CD4-positive, alpha-beta T cell treated with Interferon alpha-2 for 1 hour (primary cell): ENCODE measurements at regions not wholly inside any gene's neighbourhood (a gene's known extent, or its start where the extent isn't known, plus 50 kb on each side); places are given as distances from the start of the nearest gene placed in this dataset.
"Not testable (repeated sequence)": the region's sequence is repeated elsewhere in the genome, so short reads cannot be mapped to it uniquely, and the experiment has no call there.

ENCODE experiments used
- DNase-seq, 2 donors: peaks; one replicate each; pipeline ENCODE4 v3.0.0-alpha.2; 2020 to 2022

DNA sequence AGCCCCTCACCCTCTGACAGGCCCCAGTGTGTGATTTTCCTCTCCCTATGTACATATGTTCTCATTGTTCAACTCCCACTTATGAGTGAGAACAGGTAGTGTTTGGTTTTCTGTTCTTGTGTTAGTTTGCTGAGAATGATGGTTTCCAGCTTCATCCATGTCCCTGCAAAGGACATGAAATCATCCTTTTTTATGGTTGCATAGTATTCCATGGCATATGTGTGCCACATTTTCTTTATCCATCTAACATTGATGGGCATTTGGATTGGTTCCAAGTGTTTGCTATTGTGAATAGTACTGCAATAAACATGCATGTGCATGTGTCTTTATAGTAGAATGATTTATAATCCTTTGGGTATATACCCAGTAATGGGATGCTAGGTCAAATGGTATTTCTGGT lies 223.7 kb upstream of the VLDLR start:
- not testable (repeated sequence) for DNase-seq

DNA sequence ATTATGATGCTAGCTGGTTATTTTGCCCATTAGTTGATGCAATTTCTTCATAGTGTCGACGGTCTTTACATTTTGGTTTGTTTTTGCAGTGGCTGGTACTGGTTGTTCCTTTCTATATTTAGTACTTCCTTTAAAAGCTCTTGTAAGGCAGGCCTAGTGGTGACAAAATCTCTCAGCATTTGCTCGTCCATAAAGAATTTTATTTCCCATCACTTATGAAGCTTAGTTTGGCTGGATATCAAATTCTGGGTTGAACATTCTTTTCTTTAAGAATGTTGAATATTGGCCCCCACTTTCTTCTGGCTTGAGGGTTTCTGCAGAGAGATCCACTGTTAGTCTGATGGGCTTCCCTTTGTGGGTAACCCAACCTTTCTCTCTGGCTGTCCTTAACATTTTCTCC lies 219.8 kb upstream of the VLDLR start:
- DNase-seq, result not testable (repeated sequence)

DNA sequence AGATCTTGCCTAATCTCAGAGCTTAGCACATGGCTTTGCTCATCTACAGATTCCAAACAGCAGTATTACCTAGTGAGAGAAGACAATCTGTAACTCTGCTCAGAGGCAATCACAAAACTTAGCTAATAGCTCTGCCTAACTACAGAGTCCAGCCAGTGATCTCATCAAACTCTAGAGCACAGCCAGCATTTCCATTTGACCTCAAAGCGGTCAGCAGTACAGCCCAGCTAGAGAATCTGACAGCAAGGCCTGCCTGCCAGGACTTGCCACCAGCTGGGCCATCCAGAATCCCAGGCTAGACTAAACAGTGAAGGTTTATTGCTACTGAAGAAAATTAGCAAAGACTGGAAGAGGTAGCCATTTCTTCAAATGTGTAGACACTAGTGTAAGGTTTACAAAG lies 217.9 kb upstream of the VLDLR start:
- DNase-seq, result no peak

DNA sequence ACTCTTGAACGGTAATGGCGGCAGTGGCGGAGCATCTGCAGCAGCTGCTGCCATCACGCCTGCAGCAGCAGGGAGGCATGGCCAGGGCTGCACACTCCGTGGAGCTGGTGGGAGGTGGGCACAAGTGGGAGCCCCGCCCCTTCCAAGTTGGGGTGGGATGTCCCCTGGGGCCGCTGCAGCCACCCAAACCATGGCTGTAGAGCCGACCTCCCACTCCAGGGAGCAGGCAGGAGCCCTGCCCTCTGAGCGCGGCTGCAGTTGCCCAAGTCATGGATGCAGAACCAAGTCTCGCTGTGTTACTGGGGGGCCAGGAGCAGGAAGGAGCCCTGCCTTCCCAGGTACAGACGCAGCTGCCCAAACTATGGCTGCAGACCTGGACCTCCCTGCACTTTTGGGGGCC lies 215.3 kb upstream of the VLDLR start:
- DNase-seq, result no peak

DNA sequence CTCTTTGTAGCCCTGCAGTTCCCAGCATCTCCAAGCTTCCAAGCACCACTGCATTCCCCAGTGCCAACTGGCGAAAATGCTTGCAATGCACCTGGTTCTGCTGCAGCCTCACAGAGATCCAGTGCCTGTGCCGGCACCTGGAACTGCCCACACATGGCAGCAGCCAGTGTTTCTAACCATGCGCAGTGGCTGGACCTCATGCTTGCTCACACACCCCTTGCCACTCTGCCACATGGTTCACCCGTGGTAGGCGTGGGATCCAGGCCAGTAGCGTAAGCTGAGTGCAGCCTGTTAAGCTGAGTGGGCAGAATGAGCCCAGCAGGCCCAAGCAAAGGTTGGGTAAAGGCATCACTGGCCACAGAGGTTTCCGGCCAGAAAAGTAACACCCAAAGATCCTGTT lies 214.1 kb upstream of the VLDLR start:
- no peak for DNase-seq

DNA sequence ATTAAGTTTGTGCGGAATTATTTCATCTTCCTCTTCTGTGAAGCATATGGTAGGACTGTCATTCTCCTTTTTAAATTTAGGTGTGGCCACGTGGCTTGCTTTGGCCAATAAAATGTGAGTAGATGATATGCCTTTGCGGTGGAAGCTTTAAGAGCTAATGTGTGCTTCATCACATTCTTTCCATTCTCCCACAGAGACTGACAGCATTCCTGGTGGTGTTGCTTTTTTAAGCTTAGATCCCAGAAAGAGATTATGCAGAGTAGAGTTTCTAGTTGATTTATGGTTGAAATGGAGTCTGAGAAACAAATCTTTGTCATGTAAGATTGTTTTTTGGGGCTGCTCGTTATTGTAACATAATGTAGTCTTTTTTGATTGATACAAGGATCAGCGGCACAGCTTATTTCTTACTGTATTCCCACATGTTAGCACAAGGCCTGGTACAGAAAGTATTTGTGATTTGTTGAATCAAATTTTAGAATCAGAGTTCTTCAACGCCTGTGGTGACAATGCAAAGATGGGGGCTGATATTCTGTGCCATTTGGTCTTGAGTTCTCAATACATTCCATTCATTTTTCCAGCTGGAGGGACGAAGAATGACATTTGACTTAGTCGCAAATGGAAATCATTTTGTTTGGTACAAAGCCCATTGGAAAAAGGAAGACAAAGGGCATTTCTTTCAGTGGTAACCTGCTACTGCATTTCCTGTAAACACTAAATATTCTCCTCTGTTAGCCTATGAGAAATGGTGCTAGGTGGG lies 209.9 kb upstream of the VLDLR start:
- no peak for DNase-seq

DNA sequence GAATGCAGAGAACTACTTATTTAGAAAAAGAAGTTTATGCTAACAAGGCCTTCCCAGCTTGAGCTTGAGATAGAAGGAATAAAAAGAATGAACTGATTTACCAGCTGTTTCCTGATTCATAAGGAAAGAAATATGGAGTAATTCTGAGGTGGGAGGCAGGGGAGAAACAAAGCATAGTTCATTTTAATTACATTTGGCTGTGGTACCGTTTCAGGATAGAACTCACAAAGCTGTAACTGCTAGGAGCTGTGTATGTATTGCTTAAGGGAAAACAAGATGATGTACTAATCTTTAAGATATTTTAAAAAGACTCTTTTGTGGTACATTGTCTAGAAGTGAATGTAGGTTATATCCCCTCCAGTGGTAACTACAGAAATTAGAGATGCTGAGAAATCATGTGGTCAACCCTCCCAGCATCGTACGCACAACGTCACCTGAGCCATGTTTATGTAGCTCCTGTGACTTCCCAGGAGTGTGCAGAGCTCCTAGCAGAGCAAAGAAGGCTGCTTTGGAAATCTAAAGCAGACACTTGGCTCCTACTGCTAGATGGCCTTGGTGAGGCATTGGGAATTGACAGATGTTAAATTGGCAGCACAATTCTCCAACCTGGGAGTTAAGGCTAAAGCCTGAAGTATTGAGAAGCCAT lies 208.3 kb upstream of the VLDLR start:
- DNase-seq, result no peak

DNA sequence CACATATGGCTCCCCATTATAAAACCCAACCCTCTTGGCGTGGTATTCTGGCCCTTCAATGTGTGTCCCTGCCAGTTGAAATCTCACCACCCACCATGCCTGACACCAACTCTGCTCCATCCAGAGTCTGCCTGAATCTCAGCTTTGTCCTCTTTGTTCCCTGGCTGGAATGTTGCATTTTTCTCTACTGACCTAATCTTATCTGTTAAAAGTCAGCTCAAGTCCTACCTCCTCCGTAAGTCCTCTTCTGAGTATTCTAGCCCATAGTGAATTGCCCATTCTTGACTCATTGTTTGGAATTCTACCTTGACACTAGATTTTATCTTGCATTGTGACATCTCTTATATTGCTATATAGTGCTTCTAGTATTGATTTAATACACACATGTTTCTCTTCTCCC lies 207.1 kb upstream of the VLDLR start:
- DNase-seq, result no peak

DNA sequence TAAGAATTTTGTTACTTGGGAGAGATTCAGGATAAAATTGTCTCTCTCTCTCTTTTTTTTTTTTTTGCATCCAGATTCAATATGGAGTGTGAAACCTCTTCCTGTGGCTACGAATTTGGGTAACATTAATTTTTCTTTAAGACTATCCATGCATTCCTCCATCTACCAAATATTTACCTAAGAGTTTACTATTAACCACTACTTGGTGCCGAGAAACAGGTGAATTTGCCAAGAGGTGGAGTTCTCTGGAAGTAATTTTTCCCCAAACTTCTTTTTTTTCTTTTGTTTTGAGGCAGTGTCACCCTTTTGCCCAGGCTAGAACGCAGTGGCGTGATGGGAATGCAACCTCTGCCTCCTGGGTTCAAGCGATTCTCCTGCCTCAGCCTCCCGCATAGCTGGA lies 206.3 kb upstream of the VLDLR start:
- no peak for DNase-seq

DNA sequence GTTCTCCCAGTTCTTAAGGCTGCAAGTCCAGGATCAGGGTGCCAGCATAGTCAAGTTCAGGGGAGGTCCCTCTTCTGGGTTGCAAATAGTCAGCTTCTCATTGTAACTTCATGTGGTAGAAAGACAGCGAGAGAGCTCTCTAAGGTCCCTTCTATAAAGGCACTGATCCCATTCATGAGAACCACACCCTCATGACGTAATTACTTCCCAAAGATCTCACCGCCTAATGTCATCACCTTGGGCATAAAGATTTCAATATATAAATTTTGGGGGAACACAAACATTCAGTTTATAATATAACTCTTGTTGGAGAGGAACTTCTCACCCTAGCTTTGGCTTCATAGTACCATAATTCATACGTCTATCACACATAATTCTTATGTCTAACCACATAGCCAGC lies 203.9 kb upstream of the VLDLR start:
- DNase-seq, result no peak

DNA sequence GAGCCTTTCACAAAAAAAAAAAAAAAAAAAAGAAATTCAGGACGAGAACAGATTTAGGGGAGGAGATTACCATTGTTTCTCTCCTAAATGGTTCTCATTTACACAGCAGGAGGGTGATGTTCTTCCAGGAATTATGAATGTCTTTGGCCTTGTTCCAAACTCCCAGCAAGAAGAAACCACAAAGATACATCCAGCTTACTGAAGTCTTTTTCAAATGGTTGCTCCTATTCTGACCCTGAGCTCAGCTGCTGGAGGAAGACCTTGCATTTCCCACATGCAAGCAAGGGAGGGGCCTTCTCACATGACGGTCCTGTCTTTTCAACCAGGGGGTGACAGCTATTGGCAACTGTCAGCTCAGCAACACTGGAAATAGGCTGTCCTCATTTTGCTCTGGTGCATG lies 203.0 kb upstream of the VLDLR start:
- DNase-seq, result no peak

DNA sequence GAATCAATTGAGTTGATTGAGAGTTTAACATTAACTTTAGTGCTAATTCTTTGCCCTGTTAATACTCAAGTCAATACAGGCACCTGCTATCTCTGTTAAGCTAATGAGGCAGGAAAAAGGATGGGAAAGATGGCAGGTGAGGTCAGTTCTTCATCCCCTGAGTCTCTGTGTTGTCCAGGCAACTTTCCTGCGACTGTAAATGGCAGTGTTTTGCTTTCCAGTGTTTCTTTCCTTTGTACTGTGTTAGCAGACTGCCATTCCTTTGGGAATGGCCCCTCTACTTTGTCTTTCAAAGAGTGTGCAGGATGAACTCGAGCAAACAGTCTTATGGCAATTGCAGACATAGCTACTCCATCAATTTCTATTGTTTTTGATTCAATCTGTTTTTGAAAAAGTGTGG lies 202.2 kb upstream of the VLDLR start:
- no peak for DNase-seq

DNA sequence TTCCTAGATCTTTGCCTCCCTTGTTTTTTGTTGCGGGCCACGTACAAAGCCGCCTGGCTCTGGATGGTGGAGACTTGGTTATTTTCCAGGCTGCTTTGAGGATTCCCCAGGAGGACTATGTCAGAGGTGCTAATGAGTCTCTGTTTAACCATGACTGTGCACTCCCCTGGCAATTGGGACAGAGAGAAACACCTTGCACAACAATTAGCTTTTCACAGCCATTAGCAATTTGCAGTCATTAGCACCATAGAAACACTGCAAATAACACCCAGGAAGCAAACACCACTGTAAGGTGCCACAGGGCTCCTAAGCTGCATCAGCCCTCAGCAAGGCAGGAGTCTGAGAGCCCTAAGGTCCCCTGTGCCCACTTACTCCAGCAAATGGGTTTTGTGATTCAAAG lies 201.0 kb upstream of the VLDLR start:
- DNase-seq, result no peak

DNA sequence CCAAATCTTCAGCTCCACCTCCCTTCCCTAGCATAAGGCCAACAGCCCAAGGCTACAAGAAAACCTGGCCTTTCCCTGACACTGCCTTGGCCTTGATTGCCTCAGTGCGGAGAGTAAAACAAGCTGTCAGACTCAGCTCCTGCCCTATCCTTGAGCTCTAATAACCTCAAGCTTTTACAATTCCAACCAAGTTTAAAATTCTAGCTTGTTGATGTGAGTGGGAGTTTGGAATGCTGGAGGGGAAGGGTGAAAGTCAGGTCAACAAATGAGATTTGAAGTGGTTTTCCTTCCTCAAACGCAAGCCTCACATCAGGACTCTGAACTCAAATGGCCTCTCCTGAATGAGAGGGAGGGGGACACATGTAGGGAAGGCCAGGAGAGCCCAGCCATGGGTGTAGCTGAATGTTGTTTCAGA lies 197.0 kb upstream of the VLDLR start:
- no peak for DNase-seq

DNA sequence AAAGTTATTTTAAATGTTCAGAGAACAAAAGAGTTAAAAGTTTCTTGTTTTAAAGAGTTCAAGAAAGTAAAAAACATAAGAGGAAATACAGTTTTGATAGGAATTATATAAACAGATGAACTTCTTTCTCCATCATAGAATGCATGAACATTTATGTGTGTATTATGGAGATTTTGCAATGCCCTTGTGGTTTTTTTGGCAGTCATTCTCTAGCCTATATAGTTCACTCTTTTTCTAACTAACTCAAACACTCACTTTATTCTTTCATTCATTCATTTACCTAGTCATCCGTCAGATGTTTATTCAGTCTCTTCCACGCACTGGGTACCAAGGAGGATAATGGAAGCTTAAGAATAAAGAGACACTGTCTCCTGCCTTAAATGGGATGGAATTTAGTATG lies 195.9 kb upstream of the VLDLR start:
- no peak for DNase-seq

DNA sequence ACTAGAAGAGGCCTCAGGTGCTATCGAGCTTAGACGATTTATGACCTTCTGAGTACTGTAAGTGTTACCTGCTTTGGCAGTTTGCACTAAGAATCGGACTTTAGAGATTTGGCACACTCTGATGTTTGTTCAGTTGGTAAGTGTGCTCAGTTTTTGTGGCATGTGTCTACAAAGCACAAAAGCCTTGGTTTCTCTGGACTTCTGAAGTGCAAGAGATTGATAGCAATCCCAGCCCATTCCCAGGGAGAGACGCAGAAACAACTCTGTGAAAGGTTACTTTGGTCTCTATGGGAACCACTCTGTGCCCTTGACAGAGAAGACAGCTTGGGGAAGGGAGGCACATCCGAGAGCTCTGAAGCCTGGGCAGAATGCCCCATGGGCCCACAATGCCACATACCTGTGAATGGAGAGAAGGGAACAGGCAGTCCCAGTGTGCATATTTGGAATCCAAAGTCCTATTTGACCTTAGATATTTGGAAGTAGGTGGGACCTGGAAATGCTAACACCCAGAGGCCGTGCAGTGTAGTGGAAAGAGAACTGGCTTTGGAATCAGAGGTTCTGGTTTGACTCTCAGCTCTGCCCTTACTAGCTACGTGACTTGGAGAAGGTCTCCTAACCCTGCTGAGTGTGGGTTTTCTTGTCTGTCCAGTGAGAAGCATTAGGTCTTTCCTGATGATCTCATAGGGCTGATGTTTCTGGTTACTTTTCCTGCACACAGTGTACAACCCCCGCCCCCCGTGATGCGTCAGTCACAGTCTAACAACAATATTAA lies 194.3 kb upstream of the VLDLR start:
- no peak for DNase-seq

DNA sequence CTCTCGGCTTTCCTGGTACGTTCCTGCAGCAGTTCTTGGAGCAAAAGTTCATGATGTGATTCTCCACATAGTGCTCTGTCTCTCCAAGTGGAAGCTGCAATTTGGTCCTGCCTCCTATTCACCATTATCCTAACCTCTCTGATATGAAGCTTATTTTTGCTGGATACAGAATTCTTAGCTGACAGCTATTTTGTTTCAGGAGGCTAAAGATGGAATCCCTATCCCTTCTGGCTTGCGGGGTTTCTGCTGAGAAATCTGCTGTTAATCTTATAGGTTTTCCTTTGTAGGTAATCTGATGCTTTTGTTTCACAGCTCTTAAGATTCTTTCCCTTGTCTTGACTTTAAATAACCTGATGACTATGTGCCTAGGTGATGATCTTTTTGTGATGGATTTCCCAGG lies 181.6 kb upstream of the VLDLR start:
- no peak for DNase-seq

DNA sequence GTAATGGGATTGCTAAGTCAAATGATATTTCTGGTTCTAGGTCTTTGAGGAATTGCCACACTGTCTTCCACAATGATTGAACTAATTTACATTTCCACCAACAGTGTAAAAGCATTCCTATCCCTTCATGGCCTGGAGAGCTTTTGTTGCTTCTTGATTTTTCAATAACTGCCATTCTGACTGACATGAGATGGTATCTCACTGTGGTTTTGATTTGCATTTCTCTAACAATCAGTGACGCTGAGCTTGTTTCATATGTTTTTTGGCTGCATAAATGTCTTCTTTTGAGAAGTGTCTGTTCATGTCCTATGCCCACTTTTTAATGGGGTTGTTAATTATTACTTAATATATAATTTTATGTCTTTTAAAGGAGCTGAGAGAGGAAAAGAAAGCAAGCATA lies 177.7 kb upstream of the VLDLR start:
- not testable (repeated sequence) for DNase-seq

DNA sequence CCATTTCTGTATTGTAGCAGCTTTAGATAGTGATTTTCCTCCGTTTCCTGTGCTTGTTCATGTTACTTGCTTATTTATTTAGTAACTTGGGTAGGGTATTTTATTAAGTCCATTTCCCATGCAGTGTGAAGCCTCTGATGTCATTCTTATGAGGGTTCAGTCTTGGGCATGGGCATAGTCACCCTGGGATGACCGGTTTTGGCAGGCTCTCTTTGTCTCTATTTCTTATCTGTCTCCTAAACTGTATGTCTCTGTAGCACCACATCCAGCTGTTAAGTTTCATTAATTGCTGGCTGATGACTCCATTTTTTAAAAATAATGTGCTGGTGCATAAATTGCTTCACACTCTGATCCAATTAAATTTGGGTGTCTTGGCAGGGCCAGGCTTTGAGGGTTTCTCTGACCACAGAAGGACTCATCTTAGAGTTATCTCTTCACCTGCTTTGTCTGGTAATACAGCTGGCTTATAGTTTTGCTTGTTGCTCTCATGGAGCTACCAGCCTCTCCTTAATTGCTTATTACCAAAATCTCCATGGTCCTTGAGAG lies 173.3 kb upstream of the VLDLR start:
- DNase-seq, result no peak

DNA sequence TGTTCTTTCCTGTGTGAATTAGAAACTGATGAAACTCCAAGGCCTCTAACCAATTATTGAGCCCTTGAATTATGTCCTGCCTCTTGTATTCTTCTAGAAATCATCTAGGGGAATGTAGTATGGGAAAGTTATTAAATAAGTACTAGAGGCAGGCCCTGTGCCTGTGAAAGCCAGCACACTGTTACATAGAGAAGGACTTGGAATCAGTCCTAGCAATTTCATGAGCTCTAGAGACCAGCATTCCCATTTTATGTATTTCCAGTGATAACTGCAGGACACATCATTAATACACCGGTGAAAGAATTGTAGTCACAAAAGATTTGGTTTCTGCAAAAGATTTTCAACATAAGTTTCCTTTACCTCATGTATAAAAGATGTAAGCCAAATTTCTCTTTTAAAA lies 168.5 kb upstream of the VLDLR start:
- no peak for DNase-seq

DNA sequence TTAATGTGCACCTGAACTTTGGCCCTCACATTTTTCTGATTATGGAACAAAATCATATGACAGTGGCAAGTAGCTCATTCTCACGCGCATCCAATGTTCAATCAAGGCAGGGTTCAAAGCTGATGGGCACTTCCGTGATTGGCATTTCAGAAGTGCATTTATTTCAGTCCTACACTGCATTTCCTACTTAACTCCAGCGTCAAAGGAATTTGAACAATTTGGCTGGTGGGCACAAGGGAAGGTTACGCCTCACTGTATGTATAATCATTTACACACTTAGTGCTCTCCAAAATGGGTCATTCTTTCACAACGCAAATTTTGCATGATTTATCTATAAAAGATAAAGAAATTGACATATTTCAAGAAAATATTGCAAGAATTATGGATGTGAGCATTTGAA lies 167.9 kb upstream of the VLDLR start:
- DNase-seq, result no peak

DNA sequence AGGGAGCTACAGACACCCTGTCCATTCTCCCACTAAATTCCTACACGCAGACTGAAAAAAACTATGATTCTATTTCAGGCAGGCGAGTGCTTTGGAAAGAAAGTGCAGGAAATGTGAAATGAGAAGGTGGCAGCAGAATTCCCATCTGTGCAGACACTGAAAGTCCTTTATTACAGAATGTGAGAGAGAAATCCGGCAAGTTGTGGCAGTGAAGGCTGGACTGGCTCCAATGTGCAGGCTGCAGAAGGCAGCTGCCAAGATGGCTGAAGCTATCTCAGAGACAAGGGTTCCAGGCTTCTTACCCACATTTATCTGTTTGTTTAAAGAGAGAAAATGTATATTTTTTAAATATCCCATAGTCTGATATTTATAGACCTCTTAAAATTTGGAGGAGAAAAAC lies 161.8 kb upstream of the VLDLR start:
- DNase-seq, result no peak

DNA sequence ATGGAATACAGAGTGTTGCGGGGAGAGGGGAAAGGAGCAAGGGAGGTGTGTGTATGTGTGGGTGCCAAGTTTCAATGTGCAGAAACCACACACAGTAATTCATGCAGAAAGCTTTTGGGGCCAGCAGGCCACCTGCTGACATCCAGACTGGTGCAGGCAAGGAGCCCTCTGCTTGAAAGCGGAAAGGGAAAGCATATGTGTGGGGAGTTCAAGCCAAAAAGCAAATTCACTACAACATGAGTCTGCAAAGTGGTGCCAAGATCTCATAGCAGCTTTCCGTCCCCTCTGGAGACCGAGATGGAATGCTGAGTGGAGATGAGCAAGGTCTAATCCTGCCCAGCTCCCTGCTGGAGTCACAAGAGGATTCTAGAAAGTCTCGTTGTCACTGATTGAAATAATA lies 159.7 kb upstream of the VLDLR start:
- DNase-seq, result no peak

DNA sequence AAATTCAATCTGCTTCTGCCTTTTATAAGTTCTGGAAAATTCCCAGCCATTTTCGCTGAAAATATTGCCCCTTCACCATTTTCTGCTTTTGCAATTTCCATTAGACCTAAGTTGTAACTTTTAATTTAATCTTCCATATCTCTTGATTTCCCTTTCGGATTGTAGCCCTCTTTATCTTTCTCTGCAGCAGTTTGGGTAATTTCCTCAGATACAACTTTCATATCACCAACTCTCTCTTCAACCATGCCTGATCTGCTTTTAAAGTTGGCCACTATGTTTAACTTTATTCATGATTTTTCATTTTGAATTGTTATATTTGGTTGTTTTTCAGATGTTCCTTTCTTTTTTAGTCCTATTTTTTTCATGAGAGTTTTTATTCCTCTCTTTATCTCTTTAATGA lies 157.0 kb upstream of the VLDLR start:
- no peak for DNase-seq
